ENCODE measurements at regions not wholly inside any gene's neighbourhood (a gene's known extent, or its start where the extent isn't known, plus 50 kb on each side); places are given as distances from the start of the nearest gene placed in this dataset.
"Not testable (repeated sequence)": the region's sequence is repeated elsewhere in the genome, so short reads cannot be mapped to it uniquely, and the experiment has no call there.

DNA sequence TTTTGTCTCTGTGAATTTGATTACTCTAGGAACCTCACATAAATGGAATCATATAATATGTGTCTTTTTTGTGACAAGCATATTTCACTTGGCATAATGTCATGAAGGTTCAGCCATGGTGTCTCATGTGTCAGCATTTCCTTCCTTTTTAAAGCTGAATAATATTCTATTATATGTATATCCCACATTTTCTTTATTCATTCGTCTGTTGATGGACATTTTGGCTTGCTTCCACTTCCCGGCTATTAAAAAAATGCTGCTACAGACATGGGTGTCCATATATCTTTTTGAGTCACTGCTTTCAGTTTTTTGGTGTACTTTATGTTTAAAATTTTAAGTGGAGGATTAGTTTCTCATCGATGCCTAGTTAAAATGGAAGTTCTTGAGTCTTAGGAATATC, 59.8 kb upstream of the C5orf63 start:
- Mint-ChIP-seq H3K36me3 (no peaks in the 10 kb centered on the region), H3K27ac (no peak overlapping the region), H3K9me3 (no peaks in the 10 kb centered on the region)

DNA sequence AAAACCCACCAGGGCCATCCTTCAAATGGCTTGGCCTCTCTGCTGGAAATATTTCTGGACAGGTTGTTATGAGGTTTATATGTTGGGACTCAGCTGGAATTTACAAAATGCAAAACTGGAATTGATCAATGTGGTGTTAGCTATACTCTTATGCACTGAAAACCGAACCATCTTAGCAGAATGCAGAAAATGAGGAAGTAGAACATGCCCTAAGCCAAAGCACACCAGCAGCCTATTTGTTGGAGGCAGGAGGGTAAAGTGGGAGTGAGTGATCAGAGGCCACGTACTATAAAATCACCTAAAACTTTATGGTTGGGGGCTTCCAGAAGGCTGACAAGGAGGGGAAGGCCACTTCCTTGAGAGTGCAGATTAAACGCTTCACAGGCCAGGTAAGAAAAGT, 63.6 kb upstream of the C5orf63 start:
- ATAC-seq (ENCODE audit: low read depth): peak; percentile 58
- H3K36me3 Mint-ChIP-seq: no peaks in the 10 kb centered on the region
- H3K27me3 Mint-ChIP-seq: peaks cover 5% of the 10 kb centered on the region
- no peaks in the 10 kb centered on the region for H3K4me1 Mint-ChIP-seq
- H3K4me3 Mint-ChIP-seq: no peak overlapping the region
- H3K9me3 Mint-ChIP-seq: peaks cover 2% of the 10 kb centered on the region
- no peak overlapping the region for H3K27ac Mint-ChIP-seq
- no peak for DNase-seq (ENCODE audit: low spot score in 2 of 2)

More for the DNA sequence above, 59.8 kb upstream of the C5orf63 start:
- Mint-ChIP-seq H3K4me3 (no peak overlapping the region), H3K4me1 (no peaks in the 10 kb centered on the region), H3K27me3 (peaks cover 2% of the 10 kb centered on the region)
- no peak for DNase-seq (ENCODE audit: low spot score in 2 of 2)
- ATAC-seq (ENCODE audit: low read depth): no peak

DNA sequence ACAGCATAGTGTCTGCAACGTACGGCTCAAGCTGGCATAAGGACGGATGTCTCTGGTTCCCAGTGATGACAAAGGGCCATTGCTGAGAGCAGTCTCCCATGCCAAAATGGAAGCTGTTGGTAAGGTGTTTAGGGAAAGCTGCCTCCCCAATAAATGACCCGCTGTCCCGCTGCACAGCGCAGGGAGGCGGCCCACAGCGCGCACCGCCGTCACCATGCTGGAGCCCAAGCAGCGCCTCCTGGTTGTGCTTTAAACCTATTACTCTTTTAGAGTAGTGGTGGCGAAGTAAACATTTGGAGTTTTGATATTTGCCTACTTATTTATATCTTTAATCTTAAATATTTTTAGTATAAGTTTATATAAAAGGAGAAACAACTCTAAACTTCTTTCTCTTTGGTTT, 70.4 kb upstream of the C5orf63 start:
- Mint-ChIP-seq H3K9me3 (peaks cover 2% of the 10 kb centered on the region), H3K27me3 (peaks cover 7% of the 10 kb centered on the region), H3K4me3 (no peak overlapping the region), H3K27ac (no peak overlapping the region), H3K4me1 (no peaks in the 10 kb centered on the region), H3K36me3 (no peaks in the 10 kb centered on the region)
- ATAC-seq (ENCODE audit: low read depth) (no peak), DNase-seq (ENCODE audit: low spot score in 2 of 2) (no peak)

DNA sequence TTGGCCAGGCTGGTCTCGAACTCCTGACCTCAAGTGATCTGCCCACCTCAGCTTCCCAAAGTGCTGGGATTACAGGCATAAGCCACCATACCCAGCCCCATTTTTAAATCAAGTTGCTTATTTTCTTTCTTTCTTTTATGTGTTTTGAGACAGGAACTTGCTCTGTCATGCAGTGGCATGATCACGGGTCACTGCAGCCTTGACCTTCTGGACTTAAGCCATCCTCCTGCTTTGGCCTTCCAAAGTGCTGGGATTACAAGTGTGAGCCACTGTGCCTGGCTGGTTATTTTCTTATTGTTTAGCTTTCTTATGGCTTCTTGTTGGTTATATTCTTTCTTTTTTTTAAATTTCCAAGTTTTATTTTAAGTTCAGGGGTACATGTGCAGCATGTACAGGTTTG, 79.7 kb upstream of the C5orf63 start:
- no peak overlapping the region for H3K27ac Mint-ChIP-seq
- no peak for DNase-seq (ENCODE audit: low spot score in 2 of 2)
- H3K27me3 Mint-ChIP-seq: no peaks in the 10 kb centered on the region
- H3K36me3 Mint-ChIP-seq: peaks cover 2% of the 10 kb centered on the region
- ATAC-seq (ENCODE audit: low read depth): no peak
- H3K4me1 Mint-ChIP-seq: no peaks in the 10 kb centered on the region
- no peak overlapping the region for H3K4me3 Mint-ChIP-seq
- peaks cover 5% of the 10 kb centered on the region for H3K9me3 Mint-ChIP-seq

DNA sequence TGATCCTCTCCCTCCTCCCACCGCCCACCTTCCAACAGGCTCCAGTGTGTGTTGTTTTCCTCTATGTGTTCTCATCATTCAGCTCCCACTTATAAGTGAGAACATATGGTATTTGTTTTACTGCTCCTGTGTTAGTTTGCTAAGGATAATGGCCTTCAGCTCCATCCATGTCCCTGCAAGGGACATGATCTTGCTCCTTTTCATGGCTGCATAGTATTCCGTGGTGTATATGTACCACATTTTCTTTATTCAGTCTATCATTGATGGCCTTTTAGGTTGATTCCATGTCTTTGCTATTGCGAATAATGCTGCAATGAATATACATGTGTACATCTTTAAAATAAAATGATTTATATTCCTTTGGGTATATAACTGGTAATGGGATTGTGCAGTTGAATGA, 80.2 kb upstream of the C5orf63 start:
- H3K9me3 Mint-ChIP-seq: peaks cover 6% of the 10 kb centered on the region
- ATAC-seq (ENCODE audit: low read depth) (no peak), DNase-seq (ENCODE audit: low spot score in 2 of 2) (no peak)
- no peaks in the 10 kb centered on the region for H3K4me1 Mint-ChIP-seq
- no peak overlapping the region for H3K4me3 Mint-ChIP-seq
- H3K27ac Mint-ChIP-seq: no peak overlapping the region
- H3K27me3 Mint-ChIP-seq: peaks cover 1% of the 10 kb centered on the region
- peaks cover 2% of the 10 kb centered on the region for H3K36me3 Mint-ChIP-seq

DNA sequence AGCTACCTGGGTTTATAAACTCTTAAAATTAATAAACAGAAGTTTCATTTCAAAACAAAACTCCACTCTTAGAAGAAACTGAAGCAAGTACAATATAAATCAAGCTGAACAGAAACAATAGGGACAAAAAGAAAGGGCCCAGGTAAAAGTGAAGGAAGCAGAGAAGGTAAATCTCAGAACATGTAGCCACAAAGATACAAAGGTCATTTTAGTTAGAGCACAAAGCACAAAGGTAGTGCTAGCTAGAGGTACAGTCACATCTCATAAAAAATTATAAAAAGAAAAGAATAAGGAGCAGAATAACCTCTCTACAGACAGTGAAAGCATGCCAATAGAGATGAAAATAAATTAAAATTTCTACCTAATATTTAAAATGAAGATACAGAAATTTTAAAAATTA, 90.4 kb upstream of the C5orf63 start:
- peaks cover 5% of the 10 kb centered on the region for H3K27me3 Mint-ChIP-seq
- H3K9me3 Mint-ChIP-seq: peaks cover under 1% of the 10 kb centered on the region
- ATAC-seq (ENCODE audit: low read depth) (no peak), DNase-seq (ENCODE audit: low spot score in 2 of 2) (no peak)
- H3K4me3 Mint-ChIP-seq: no peak overlapping the region
- no peaks in the 10 kb centered on the region for H3K36me3 Mint-ChIP-seq
- no peaks in the 10 kb centered on the region for H3K4me1 Mint-ChIP-seq
- no peak overlapping the region for H3K27ac Mint-ChIP-seq

DNA sequence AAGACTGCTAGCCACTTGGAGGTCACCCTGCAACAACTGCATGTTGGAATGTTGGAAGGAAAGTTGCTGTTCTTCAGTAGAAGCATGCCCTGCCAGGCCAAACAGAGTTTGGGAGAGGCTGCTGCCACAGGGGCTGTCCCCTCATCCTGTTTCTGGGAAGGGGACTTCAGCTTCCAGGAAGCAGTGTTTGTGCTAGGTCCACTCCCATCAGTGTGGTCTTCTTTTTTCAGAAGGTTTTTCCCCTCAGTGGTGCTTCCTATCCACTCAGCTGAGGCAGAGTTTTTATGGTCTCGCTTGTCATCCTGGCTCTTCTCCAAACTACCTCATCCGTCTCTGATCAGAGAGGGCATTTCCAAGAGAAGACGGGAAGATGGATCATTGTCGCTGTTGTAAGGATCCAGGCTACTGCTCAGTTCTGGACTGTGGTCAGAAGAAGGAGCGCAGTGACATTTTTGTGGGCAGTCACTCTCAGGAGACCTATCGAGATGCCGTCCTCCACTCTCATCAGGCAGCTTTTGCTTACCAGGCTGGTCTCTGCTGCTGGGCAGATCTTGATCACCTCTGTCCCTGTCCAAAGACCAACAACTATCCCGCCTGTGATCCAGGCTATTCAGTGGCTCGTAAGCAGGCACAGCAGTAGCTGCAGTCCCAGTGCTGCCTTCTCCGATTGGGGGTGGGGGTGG, 97.8 kb upstream of the C5orf63 start:
- no peaks in the 10 kb centered on the region for H3K36me3 Mint-ChIP-seq
- no peaks in the 10 kb centered on the region for H3K4me1 Mint-ChIP-seq
- H3K27me3 Mint-ChIP-seq: peaks cover 5% of the 10 kb centered on the region
- no peak overlapping the region for H3K4me3 Mint-ChIP-seq
- no peak for ATAC-seq (ENCODE audit: low read depth)
- no peak overlapping the region for H3K27ac Mint-ChIP-seq
- peaks cover 6% of the 10 kb centered on the region for H3K9me3 Mint-ChIP-seq
- no peak for DNase-seq (ENCODE audit: low spot score in 2 of 2)

DNA sequence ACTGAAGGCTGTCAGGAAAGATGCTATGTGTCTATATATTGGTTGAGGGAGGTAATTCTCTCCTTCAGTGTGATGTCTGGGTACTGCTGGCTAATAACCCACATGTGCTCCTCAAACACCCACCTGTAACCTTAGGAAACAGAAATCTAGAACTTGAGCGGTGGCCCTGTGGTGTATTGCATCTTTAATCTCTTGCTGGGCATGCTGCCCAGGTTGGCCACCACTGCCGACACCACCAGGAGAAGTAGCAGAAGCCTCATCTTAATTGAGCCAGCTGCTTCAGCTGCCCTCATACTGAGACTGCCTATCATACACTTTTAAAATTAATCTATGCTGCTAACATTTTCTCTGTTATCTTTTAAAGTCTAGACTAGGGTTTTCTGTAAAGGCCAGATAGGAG, 103.5 kb upstream of the C5orf63 start:
- no peak for ATAC-seq (ENCODE audit: low read depth)
- DNase-seq (ENCODE audit: low spot score in 2 of 2): no peak
- H3K36me3 Mint-ChIP-seq: peaks cover 2% of the 10 kb centered on the region
- peaks cover 9% of the 10 kb centered on the region for H3K27me3 Mint-ChIP-seq
- H3K4me1 Mint-ChIP-seq: no peaks in the 10 kb centered on the region
- H3K27ac Mint-ChIP-seq: no peak overlapping the region
- peaks cover 6% of the 10 kb centered on the region for H3K9me3 Mint-ChIP-seq
- H3K4me3 Mint-ChIP-seq: no peak overlapping the region

DNA sequence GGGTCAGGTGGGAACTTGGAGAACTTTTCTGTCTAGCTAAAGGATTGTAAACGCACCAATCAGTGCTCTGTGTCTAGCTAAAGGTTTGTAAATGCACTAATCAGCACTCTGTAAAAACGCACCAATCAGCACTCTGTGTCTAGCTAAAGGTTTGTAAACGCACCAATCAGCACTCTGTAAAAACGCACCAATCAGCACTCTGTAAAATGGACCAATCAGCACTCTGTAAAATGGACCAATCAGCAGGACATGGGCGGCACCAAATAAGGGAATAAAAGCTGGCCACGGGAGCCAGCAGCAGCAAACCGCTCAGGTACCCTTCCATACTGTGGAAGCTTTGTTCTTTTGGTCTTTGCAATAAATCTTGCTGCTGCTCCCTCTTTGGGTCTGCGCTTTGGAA, 108.0 kb upstream of the MEGF10 start:
- ATAC-seq (ENCODE audit: low read depth); H3K27ac Mint-ChIP-seq; DNase-seq (ENCODE audit: low spot score in 2 of 2); H3K9me3 Mint-ChIP-seq; H3K4me3 Mint-ChIP-seq; H3K4me1 Mint-ChIP-seq; H3K36me3 Mint-ChIP-seq; H3K27me3 Mint-ChIP-seq: not testable (repeated sequence)

DNA sequence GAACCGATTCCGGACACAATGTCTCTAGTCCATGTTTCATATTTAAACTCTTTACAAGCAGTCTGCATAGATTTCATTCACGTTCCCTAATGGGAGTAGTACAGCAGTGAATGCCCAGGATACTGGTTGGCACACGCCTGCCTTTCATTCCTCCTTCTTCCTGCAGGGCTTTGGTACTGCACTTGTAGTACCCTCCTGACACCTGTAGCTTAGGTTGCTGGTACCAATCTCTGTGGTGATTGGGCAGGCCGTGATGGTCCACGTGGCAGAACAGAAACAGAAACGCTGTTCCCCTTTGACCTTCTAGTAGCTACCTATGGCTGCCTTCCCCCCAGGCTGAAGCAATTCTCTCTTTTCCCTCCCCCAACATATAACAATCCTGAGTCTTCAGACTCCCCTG, 107.3 kb upstream of the MEGF10 start:
- H3K4me3 Mint-ChIP-seq: no peak overlapping the region

DNA sequence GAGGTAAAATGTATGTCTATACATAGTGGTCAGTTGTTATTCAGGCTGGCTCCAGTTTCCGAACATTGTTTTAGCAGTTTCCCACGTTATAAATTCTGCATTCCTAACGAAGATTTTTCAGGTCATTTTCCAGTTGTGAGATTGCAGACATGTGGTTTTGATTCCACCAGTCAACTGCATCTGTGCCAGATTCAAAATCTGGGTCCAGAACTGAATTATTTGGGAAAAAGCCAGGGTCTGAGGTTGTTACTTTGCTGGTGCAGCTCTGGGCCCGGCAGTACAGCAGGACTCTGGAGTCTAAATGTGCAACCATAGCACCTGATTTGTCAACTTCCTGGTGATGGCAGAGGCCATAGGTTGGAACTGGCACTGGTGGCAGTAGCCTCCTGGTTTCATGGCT, 105.7 kb upstream of the MEGF10 start:
- H3K27me3 Mint-ChIP-seq: peaks cover 12% of the 10 kb centered on the region
- no peaks in the 10 kb centered on the region for H3K4me1 Mint-ChIP-seq
- no peak for ATAC-seq (ENCODE audit: low read depth)

More for the DNA sequence above, 107.3 kb upstream of the MEGF10 start:
- H3K9me3 Mint-ChIP-seq: no peaks in the 10 kb centered on the region
- no peaks in the 10 kb centered on the region for H3K4me1 Mint-ChIP-seq
- H3K27ac Mint-ChIP-seq: no peak overlapping the region
- no peaks in the 10 kb centered on the region for H3K36me3 Mint-ChIP-seq
- ATAC-seq (ENCODE audit: low read depth): no peak
- no peak for DNase-seq (ENCODE audit: low spot score in 2 of 2)
- H3K27me3 Mint-ChIP-seq: peaks cover 9% of the 10 kb centered on the region

DNA sequence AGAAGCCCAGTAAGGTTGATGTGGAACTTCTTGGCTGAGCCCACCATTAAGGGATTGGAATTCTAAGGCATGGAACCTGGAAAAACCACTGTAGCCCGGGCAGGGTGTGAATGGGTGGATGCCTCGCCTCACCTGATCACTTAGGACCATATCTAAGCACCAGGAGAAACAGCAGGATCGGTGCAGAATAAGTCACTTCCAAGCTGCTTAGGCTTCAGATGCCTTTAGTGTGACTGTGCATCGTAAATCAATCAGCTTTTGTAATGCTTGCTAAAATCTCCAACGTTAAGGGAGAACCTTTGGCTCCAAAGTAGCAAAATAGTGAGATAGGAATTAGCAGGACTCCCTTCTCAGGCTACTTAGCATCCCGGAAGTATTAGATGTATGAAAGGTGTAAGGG, 103.9 kb upstream of the MEGF10 start:
- no peak overlapping the region for H3K27ac Mint-ChIP-seq
- H3K36me3 Mint-ChIP-seq: no peaks in the 10 kb centered on the region
- no peaks in the 10 kb centered on the region for H3K4me1 Mint-ChIP-seq
- no peaks in the 10 kb centered on the region for H3K9me3 Mint-ChIP-seq
- no peak for DNase-seq (ENCODE audit: low spot score in 2 of 2)
- H3K4me3 Mint-ChIP-seq: no peak overlapping the region
- ATAC-seq (ENCODE audit: low read depth): no peak
- peaks cover 10% of the 10 kb centered on the region for H3K27me3 Mint-ChIP-seq

More for the DNA sequence above, 105.7 kb upstream of the MEGF10 start:
- Mint-ChIP-seq H3K36me3 (no peaks in the 10 kb centered on the region), H3K27ac (no peak overlapping the region), H3K4me3 (no peak overlapping the region), H3K9me3 (no peaks in the 10 kb centered on the region)
- DNase-seq (ENCODE audit: low spot score in 2 of 2): no peak

DNA sequence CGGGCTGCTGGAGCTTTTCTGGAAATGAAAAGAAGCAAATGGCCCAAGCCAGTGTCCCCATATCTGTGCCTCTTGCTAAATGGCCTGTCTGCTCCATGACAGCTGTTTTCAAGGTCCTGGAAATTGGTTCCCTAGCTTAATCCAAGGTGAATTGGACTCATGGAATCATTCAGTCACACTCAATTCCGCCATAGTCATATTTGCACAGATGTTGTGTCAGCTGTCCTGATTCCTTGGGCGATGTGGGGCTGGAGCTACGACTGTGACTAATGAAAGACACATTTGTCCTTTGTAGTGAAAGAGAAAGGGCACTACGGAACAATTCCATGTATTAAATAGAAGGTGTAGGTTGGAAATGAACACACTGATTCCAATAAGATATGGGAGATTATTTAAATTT, 102.9 kb upstream of the MEGF10 start:
- Mint-ChIP-seq H3K27me3 (peaks cover 13% of the 10 kb centered on the region), H3K9me3 (no peaks in the 10 kb centered on the region), H3K27ac (no peak overlapping the region), H3K36me3 (no peaks in the 10 kb centered on the region), H3K4me3 (no peak overlapping the region), H3K4me1 (no peaks in the 10 kb centered on the region)
- no peak for ATAC-seq (ENCODE audit: low read depth)
- no peak for DNase-seq (ENCODE audit: low spot score in 2 of 2)

DNA sequence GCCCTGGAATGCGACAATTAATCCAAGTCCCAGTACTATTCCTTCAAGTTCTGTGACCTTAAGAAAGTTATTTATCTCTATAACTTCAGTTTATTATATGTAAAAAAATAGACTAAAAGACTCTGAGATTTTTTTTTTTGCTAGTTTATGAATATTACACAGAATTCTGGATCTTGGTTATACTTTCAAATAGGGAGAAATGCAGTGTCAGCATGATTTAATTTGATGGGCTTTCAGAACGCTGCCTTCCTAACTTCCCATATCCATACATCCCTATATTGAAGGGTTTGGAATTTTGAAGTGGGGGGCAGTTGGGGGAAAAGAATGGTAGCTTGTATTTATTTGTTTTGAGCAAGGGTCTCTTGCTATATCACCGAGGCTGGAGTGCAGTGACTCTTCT, 98.4 kb upstream of the MEGF10 start:
- H3K27me3 Mint-ChIP-seq: peaks cover 19% of the 10 kb centered on the region
- ATAC-seq (ENCODE audit: low read depth): no peak
- no peak for DNase-seq (ENCODE audit: low spot score in 2 of 2)
- no peaks in the 10 kb centered on the region for H3K9me3 Mint-ChIP-seq
- no peaks in the 10 kb centered on the region for H3K4me1 Mint-ChIP-seq
- no peaks in the 10 kb centered on the region for H3K36me3 Mint-ChIP-seq
- no peak overlapping the region for H3K27ac Mint-ChIP-seq
- no peak overlapping the region for H3K4me3 Mint-ChIP-seq

DNA sequence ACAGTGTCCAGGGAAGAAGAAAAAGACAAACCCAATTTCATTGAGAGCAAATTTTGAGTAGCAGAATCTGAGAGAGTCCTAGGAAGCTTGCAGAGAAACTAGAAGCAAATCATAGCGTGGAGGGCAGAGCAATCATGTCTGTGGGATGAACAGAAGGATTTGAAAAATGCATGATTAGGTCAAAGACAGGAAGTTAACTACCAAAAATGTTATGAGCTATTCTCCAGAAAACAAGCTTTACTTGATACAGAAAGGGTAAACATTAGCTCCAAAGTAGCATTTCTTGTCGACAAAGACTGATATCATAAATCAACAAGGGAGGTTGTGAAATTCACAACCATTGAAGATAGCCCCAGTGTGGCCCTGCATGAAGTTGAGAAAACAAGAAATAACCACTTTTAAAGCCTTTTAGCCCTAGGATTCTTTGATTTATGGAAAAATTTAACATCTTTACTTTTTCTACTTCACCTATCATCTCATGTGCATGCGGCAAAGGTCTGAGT, 97.7 kb upstream of the MEGF10 start:
- Mint-ChIP-seq H3K9me3 (no peaks in the 10 kb centered on the region), H3K36me3 (no peaks in the 10 kb centered on the region), H3K27ac (no peak overlapping the region), H3K4me3 (no peak overlapping the region), H3K4me1 (no peaks in the 10 kb centered on the region), H3K27me3 (peaks cover 15% of the 10 kb centered on the region)
- DNase-seq (ENCODE audit: low spot score in 2 of 2): no peak
- ATAC-seq (ENCODE audit: low read depth): no peak
